HEK293T (cell line): ENCODE measurements at regions not wholly inside any gene's neighbourhood (a gene's known extent, or its start where the extent isn't known, plus 50 kb on each side); places are given as distances from the start of the nearest gene placed in this dataset.

ENCODE experiments used
- ARNT ChIP-seq: fragments of 450-650 bp; IDR thresholded peaks from 2 replicates; pipeline ENCODE4 v1.6.1; 2017; ENCODE audit warnings: mild to moderate bottlenecking
- HDGF ChIP-seq: fragments of 450-650 bp; IDR thresholded peaks from 2 replicates; pipeline ENCODE4 v1.6.1; 2017; ENCODE audit warnings: antibody characterized with exemption, borderline replicate concordance
- SP1 ChIP-seq: fragments of 450-650 bp; IDR thresholded peaks from 2 replicates; pipeline ENCODE4 v1.6.1; 2017
- TARDBP ChIP-seq: fragments of 450-650 bp; IDR thresholded peaks from 2 replicates; pipeline ENCODE4 v1.6.1; 2016

- TF ChIP-seq SP1 (no peak), TARDBP (no peak), HDGF (no peak), ARNT (no peak)
Measured at GRCh38 chr10:36018996-36019395, 376.9 kb upstream of the FZD8 start.
